Loucy (cell line): ENCODE measurements at regions not wholly inside any gene's neighbourhood (a gene's known extent, or its start where the extent isn't known, plus 50 kb on each side); places are given as distances from the start of the nearest gene placed in this dataset.

Experiments used
- H2AFZ ChIP-seq: fragments of 200-600 bp; sonication (generic); 2 replicates; pipeline ENCODE4 v1.6.0; 2016; ENCODE audit warnings: antibody characterized with exemption, mild to moderate bottlenecking, low read length, moderate library complexity
- H3F3A ChIP-seq: fragments of 200-600 bp; 2 replicates; pipeline ENCODE4 v1.6.0; 2016; ENCODE audit warnings: antibody characterized with exemption, low read depth, mild to moderate bottlenecking
- H3K27me3 ChIP-seq: fragments of 200-600 bp; sonication (generic); 2 replicates; pipeline ENCODE4 v1.6.1; 2014; ENCODE audit warnings: low read length, mild to moderate bottlenecking; ENCODE audit not compliant: insufficient read depth, poor library complexity, severe bottlenecking
- H3K36me3 ChIP-seq: fragments of 200-600 bp; sonication (generic); 2 replicates; pipeline ENCODE4 v1.6.1; 2016; ENCODE audit warnings: low read length; ENCODE audit not compliant: insufficient read depth
- H3K4me1 ChIP-seq: fragments of 200-600 bp; sonication (generic); 2 replicates; pipeline ENCODE4 v1.5.1; 2014; ENCODE audit warnings: low read length, mild to moderate bottlenecking; ENCODE audit not compliant: insufficient read depth, poor library complexity, severe bottlenecking
- H3K4me2 ChIP-seq: fragments of 200-600 bp; sonication (generic); 2 replicates; pipeline ENCODE4 v1.6.0; 2014; ENCODE audit warnings: antibody characterized with exemption, low read length, low read depth, mild to moderate bottlenecking; ENCODE audit not compliant: poor library complexity, severe bottlenecking
- H3K4me3 ChIP-seq: fragments of 200-600 bp; sonication (generic); 2 replicates; pipeline ENCODE4 v1.5.1; 2014; ENCODE audit warnings: low read length, mild to moderate bottlenecking, mixed read lengths; ENCODE audit not compliant: poor library complexity, severe bottlenecking
- H3K79me2 ChIP-seq: fragments of 200-600 bp; sonication (generic); 2 replicates; pipeline ENCODE4 v1.6.1; 2014; ENCODE audit warnings: low read length; ENCODE audit not compliant: insufficient read depth
- H3K9ac ChIP-seq: fragments of 200-600 bp; sonication (generic); 2 replicates; pipeline ENCODE4 v1.6.0; 2014; ENCODE audit warnings: mild to moderate bottlenecking, low read depth, low read length, moderate library complexity; ENCODE audit not compliant: poor library complexity, severe bottlenecking
- H3K9me2 ChIP-seq: fragments of 200-600 bp; sonication (generic); replicated peaks from 2 replicates; pipeline ENCODE4 v1.6.1; 2016; ENCODE audit warnings: low read depth, low read length, mixed read lengths
- H3K9me3 ChIP-seq: fragments of 200-600 bp; sonication (generic); 2 replicates; pipeline ENCODE4 v1.6.1; 2014; ENCODE audit warnings: mild to moderate bottlenecking, antibody characterized with exemption, low read length, low read depth; ENCODE audit not compliant: insufficient read depth
- H4K20me1 ChIP-seq: fragments of 200-600 bp; sonication (generic); 2 replicates; pipeline ENCODE4 v1.6.0; 2014; ENCODE audit warnings: antibody characterized with exemption, low read length, mild to moderate bottlenecking; ENCODE audit not compliant: insufficient read depth, poor library complexity, severe bottlenecking
- CTCF ChIP-seq: fragments of 200-600 bp; sonication (generic); conservative IDR thresholded peaks from 2 replicates; pipeline ENCODE4 v1.5.1; 2014; ENCODE audit warnings: mild to moderate bottlenecking, antibody characterized with exemption, low read length
- EZH2phosphoT487 ChIP-seq: fragments of 200-600 bp; IDR thresholded peaks from 2 replicates; pipeline ENCODE4 v1.6.1; 2018; ENCODE audit warnings: antibody characterized with exemption, mild to moderate bottlenecking, moderate library complexity, borderline replicate concordance

DNA sequence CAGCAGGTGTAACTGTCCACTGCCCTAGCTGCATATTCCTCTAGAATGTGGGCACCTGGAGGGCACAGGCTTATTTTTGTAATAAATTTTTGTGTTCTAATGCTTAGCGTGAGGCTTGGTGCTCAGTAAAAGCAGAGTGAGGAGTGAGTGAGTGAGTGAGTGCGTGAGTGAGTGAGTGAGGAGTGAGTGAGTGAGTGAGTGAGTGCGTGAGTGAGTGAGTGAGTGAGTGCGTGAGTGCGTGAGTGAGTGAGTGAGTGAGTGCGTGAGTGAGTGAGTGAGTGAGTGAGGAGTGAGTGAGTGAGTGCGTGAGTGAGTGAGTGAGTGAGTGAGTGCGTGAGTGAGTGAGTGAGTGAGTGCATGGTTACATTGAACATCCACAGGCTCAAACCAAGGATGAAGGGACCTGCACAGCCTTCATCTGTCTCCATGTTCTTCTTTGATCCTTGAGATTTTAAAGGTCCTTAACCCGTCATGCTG lies 371.5 kb downstream of the MED10 start:
- Histone ChIP-seq H3K4me1 (no peaks in the 10 kb centered on the region), H3K9me3 (peaks cover 4% of the 10 kb centered on the region; the same call in 1 of the 2 replicates), H3K4me2 (no peak overlapping the region), H4K20me1 (no peaks in the 10 kb centered on the region), H2AFZ (no peak overlapping the region), H3K4me3 (no peak overlapping the region), H3K9ac (no peak overlapping the region), H3K79me2 (no peaks in the 10 kb centered on the region), H3K9me2 (no peaks in the 10 kb centered on the region), H3K36me3 (no peaks in the 10 kb centered on the region), H3K27me3 (no peaks in the 10 kb centered on the region), H3F3A (no peaks in the 10 kb centered on the region)
- TF ChIP-seq EZH2phosphoT487 (no peak), CTCF (no peak)

- Histone ChIP-seq H3K4me3 (no peak overlapping the region), H3K4me1 (no peaks in the 10 kb centered on the region), H3K9me3 (peaks cover 4% of the 10 kb centered on the region; the same call in 1 of the 2 replicates), H3K79me2 (no peaks in the 10 kb centered on the region), H3K9me2 (no peaks in the 10 kb centered on the region), H3F3A (no peaks in the 10 kb centered on the region), H4K20me1 (no peaks in the 10 kb centered on the region), H3K9ac (no peak overlapping the region), H3K27me3 (no peaks in the 10 kb centered on the region), H3K4me2 (no peak overlapping the region), H2AFZ (no peak overlapping the region), H3K36me3 (no peaks in the 10 kb centered on the region)
- TF ChIP-seq EZH2phosphoT487 (no peak), CTCF (no peak)
Observed at GRCh38 chr5:6003040-6003825, 375.1 kb downstream of the MED10 start.

DNA sequence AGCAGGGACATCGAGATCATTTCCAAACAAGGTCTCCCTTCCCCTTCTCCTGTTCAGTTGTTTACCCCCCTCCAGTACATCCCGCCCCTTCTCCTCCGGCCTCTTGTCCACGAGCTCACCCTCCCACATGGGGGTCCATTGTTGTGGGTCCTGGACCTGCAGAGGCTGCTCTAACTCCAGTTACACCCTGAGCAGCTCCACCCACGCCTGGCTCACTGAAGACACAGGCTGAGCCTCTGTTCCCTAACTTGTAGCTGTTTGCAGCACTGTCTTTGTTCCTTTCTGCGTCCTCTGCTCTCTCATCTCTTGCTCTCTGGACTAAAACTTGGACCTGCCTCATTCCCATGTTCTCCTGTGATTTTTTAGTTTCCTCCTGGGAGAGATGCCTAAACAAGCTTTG lies 377.5 kb downstream of the MED10 start:
- TF ChIP-seq CTCF (no peak), EZH2phosphoT487 (no peak)
- Histone ChIP-seq H3K9me3 (peaks cover 4% of the 10 kb centered on the region; the same call in 1 of the 2 replicates), H3K9ac (no peak overlapping the region), H3K4me3 (no peak overlapping the region), H3F3A (no peaks in the 10 kb centered on the region), H3K4me2 (no peak overlapping the region), H3K4me1 (no peaks in the 10 kb centered on the region), H3K79me2 (no peaks in the 10 kb centered on the region), H3K27me3 (no peaks in the 10 kb centered on the region), H2AFZ (no peak overlapping the region), H3K36me3 (no peaks in the 10 kb centered on the region), H4K20me1 (no peaks in the 10 kb centered on the region), H3K9me2 (no peaks in the 10 kb centered on the region)
